Left lung (tissue), 4 donors: ENCODE measurements at regions not wholly inside any gene's neighbourhood (a gene's known extent, or its start where the extent isn't known, plus 50 kb on each side); places are given as distances from the start of the nearest gene placed in this dataset.

Experiments
- ATAC-seq: fragments of 200-7000 bp; cut with Tn5 transposase; one replicate; pipeline ENCODE4 v1.9.1; 2020; ENCODE audit warnings: moderate library complexity
- DNase-seq, 4 donors: peaks; one replicate each; pipeline ENCODE4 v3.0.0-alpha.2; 2013 to 2020
- H3K27ac ChIP-seq, 2 donors: fragments of 200-600 bp; sonication (generic) in 1 of 2; one replicate each; pipeline versions ENCODE4 v1.5.0 to v1.8.0; 2020 to 2021
- H3K27me3 ChIP-seq, 2 donors: fragments of 200-600 bp; sonication (generic) in 1 of 2; one replicate each; pipeline versions ENCODE4 v1.5.0 to v1.8.0; 2020 to 2021
- H3K36me3 ChIP-seq, 2 donors: fragments of 200-600 bp; sonication (generic) in 1 of 2; one replicate each; pipeline versions ENCODE4 v1.5.0 to v1.8.0; 2020 to 2021
- H3K4me1 ChIP-seq, 2 donors: fragments of 200-600 bp; one replicate each; pipeline ENCODE4 v1.8.0; 2021
- H3K4me3 ChIP-seq, 2 donors: fragments of 200-600 bp; sonication (generic) in 1 of 2; one replicate each; pipeline versions ENCODE4 v1.5.0 to v1.8.0; 2020 to 2021; ENCODE audit warnings: mild to moderate bottlenecking in 1 of 2
- H3K9me3 ChIP-seq, 2 donors: fragments of 200-600 bp; sonication (generic) in 1 of 2; one replicate each; pipeline versions ENCODE4 v1.5.0 to v1.8.0; 2020 to 2021
- CTCF ChIP-seq, 2 donors: fragments of 200-600 bp; sonication (generic) in 1 of 2; IDR thresholded peaks; one replicate each; pipeline versions ENCODE4 v1.5.0 to v1.8.0; 2021; ENCODE audit warnings: antibody characterized with exemption in 2 of 2
- intact Hi-C, 2 donors: fragments of 100-400 bp; cut with DNase I; formaldehyde crosslinking; loops; one replicate each; pipeline versions ENCODE4 v1.11.2 to v1.14.2; 2022
- donor health status: DM: no; HTN: yes; CAD: no.
- donor health status: DM: no; HTN: no; CAD: no.

- TF ChIP-seq CTCF (IDR thresholded peaks at IDR 0.05): no peak
- no peak for DNase-seq
- H3K27me3 ChIP-seq: no peaks in the 10 kb centered on the region
- H3K9me3 ChIP-seq: no peaks in the 10 kb centered on the region
- H3K36me3 ChIP-seq: no peaks in the 10 kb centered on the region
- no peak for ATAC-seq
- no peaks in the 10 kb centered on the region for H3K4me1 ChIP-seq
- no peak overlapping the region for H3K27ac ChIP-seq
- intact Hi-C loops: no loop called here
- H3K4me3 ChIP-seq: no peak overlapping the region
These were observed 209.6 kb downstream of the LYPLAL1 start for GRCh38 chr1:219383281-219383680.

- intact Hi-C loops: no loop called here
- no peaks in the 10 kb centered on the region for H3K4me1 ChIP-seq
- DNase-seq (no peak), ATAC-seq (no peak)
- TF ChIP-seq CTCF (IDR thresholded peaks at IDR 0.05): no peak
- H3K27me3 ChIP-seq: no peaks in the 10 kb centered on the region
- no peak overlapping the region for H3K4me3 ChIP-seq
- H3K27ac ChIP-seq: no peak overlapping the region
- H3K36me3 ChIP-seq: no peaks in the 10 kb centered on the region
- no peaks in the 10 kb centered on the region for H3K9me3 ChIP-seq
These were observed 207.7 kb downstream of the LYPLAL1 start for GRCh38 chr1:219381396-219381795.

- Histone ChIP-seq H3K27ac (no peak overlapping the region), H3K27me3 (no peaks in the 10 kb centered on the region), H3K4me1 (no peaks in the 10 kb centered on the region), H3K36me3 (no peaks in the 10 kb centered on the region), H3K4me3 (no peak overlapping the region), H3K9me3 (no peaks in the 10 kb centered on the region)
- DNase-seq: no peak
- intact Hi-C loops: no loop called here
- ATAC-seq: no peak
- no peak for TF ChIP-seq CTCF (IDR thresholded peaks at IDR 0.05)
These were observed 206.8 kb downstream of the LYPLAL1 start for GRCh38 chr1:219380463-219380862.

- no peaks in the 10 kb centered on the region for H3K36me3 ChIP-seq
These were observed 206.0 kb downstream of the LYPLAL1 start for GRCh38 chr1:219379691-219380090.

GRCh38 chr1:219374636-219375035, 201.0 kb downstream of the LYPLAL1 start:
- DNase-seq: no peak

More at GRCh38 chr1:219379691-219380090, 206.0 kb downstream of the LYPLAL1 start:
- DNase-seq (no peak), ATAC-seq (no peak)
- H3K27me3 ChIP-seq: no peaks in the 10 kb centered on the region
- no peak overlapping the region for H3K4me3 ChIP-seq
- no peaks in the 10 kb centered on the region for H3K9me3 ChIP-seq
- no peak overlapping the region for H3K27ac ChIP-seq
- no peak for TF ChIP-seq CTCF (IDR thresholded peaks at IDR 0.05)
- intact Hi-C loops: no loop called here
- H3K4me1 ChIP-seq: no peaks in the 10 kb centered on the region

More at GRCh38 chr1:219374636-219375035, 201.0 kb downstream of the LYPLAL1 start:
- ATAC-seq: no peak
- Histone ChIP-seq H3K4me1 (no peaks in the 10 kb centered on the region), H3K4me3 (no peak overlapping the region), H3K9me3 (no peaks in the 10 kb centered on the region), H3K36me3 (no peaks in the 10 kb centered on the region), H3K27ac (no peak overlapping the region), H3K27me3 (no peaks in the 10 kb centered on the region)
- no peak for TF ChIP-seq CTCF (IDR thresholded peaks at IDR 0.05)
- intact Hi-C loops: no loop called here
